Amniotic stem cell (primary cell): ENCODE measurements at regions not wholly inside any gene's neighbourhood (a gene's known extent, or its start where the extent isn't known, plus 50 kb on each side); places are given as distances from the start of the nearest gene placed in this dataset.
A peak's percentile ranks its signal among the peaks of the same experiment; 100 is the strongest.
"Not testable (repeated sequence)": the region's sequence is repeated elsewhere in the genome, so short reads cannot be mapped to it uniquely, and the experiment has no call there.

Experiments used
- DNase-seq: peaks from one replicate; lab custom pipeline; 2025; lab: John Stamatoyannopoulos, UW

- no peak for DNase-seq
Measured at GRCh38 chr4:129254526-129254925, 158.6 kb downstream of the C4orf33 start.

GRCh38 chr4:129261584-129261983 is 165.6 kb downstream of the C4orf33 start:
- DNase-seq = no peak

GRCh38 chr4:129264008-129264657 is 168.2 kb downstream of the C4orf33 start:
- no peak for DNase-seq

- no peak for DNase-seq
Measured at GRCh38 chr4:129278868-129279267, 182.9 kb downstream of the C4orf33 start.

GRCh38 chr4:129282293-129282692 is 186.3 kb downstream of the C4orf33 start:
- no peak for DNase-seq

- not testable (repeated sequence) for DNase-seq
Measured at GRCh38 chr4:129292194-129292593, 196.2 kb downstream of the C4orf33 start.

- no peak for DNase-seq
Measured at GRCh38 chr4:129314781-129315180, 218.8 kb downstream of the C4orf33 start.

GRCh38 chr4:129322920-129323319 is 227.0 kb downstream of the C4orf33 start:
- no peak for DNase-seq

GRCh38 chr4:129323658-129324057 is 227.7 kb downstream of the C4orf33 start:
- no peak for DNase-seq

GRCh38 chr4:129326571-129327460 is 230.9 kb downstream of the C4orf33 start:
- DNase-seq = no peak

GRCh38 chr4:129327637-129328036 is 231.7 kb downstream of the C4orf33 start:
- DNase-seq = no peak

GRCh38 chr4:129328162-129328561 is 232.2 kb downstream of the C4orf33 start:
- no peak for DNase-seq

GRCh38 chr4:129334136-129334535 is 238.2 kb downstream of the C4orf33 start:
- no peak for DNase-seq

GRCh38 chr4:129335276-129335675 is 239.3 kb downstream of the C4orf33 start:
- no peak for DNase-seq

GRCh38 chr4:129335818-129336217 is 239.9 kb downstream of the C4orf33 start:
- no peak for DNase-seq

GRCh38 chr4:129336457-129337227 is 240.7 kb downstream of the C4orf33 start:
- DNase-seq = no peak

GRCh38 chr4:129337228-129337620 is 241.3 kb downstream of the C4orf33 start:
- no peak for DNase-seq

- DNase-seq = peak; percentile 40
Measured at GRCh38 chr4:129342819-129343408, 247.0 kb downstream of the C4orf33 start.

- no peak for DNase-seq
Measured at GRCh38 chr4:129344058-129344457, 248.1 kb downstream of the C4orf33 start.

- DNase-seq = no peak
Measured at GRCh38 chr4:129345609-129346008, 249.7 kb downstream of the C4orf33 start.

GRCh38 chr4:129346036-129346435 is 250.1 kb downstream of the C4orf33 start:
- DNase-seq = no peak

GRCh38 chr4:129346734-129347133 is 250.8 kb downstream of the C4orf33 start:
- DNase-seq = no peak
